H1 (cell line): ENCODE measurements at regions not wholly inside any gene's neighbourhood (a gene's known extent, or its start where the extent isn't known, plus 50 kb on each side); places are given as distances from the start of the nearest gene placed in this dataset.
A peak's percentile ranks its signal among the peaks of the same experiment; 100 is the strongest.

Experiments used
- CTCF ChIA-PET: fragments of 300-600 bp; sonication (Branson Sonifier 250); formaldehyde crosslinking; loops from one replicate; lab custom pipeline; 2021; ENCODE audit not compliant: partially characterized antibody; lab: Charles Lee
- POLR2A ChIA-PET: fragments of 300-600 bp; sonication (Branson Sonifier 250); formaldehyde crosslinking; loops from one replicate; lab custom pipeline; 2021; ENCODE audit warnings: inconsistent platforms; ENCODE audit not compliant: partially characterized antibody; lab: Charles Lee
- DNase-seq, 2 experiments: peaks; one replicate each; pipeline versions ENCODE4 v3.0.0 to v3.0.0-alpha.2; 2010 to 2022; ENCODE audit warnings: low spot score in 2 of 2, low read depth in 1 of 2, mixed read lengths in 1 of 2
- FAIRE-seq: peaks from 2 replicates; lab custom pipeline; 2011; peaks lifted over from hg19 to GRCh38; lab: Jason Lieb, UNC
- H2AFZ ChIP-seq: 2 replicates; pipeline ENCODE4 v1.8.1; 2012; ENCODE audit warnings: low read length, inconsistent platforms
- H2AK5ac ChIP-seq: 2 replicates; pipeline ENCODE4 v1.6.1; 2013; ENCODE audit warnings: low read depth, low read length
- H2BK120ac ChIP-seq: replicated peaks from 2 replicates; pipeline ENCODE3; 2013; ENCODE audit warnings: low read depth, low read length, inconsistent platforms
- H2BK12ac ChIP-seq: 2 replicates; pipeline ENCODE4 v1.6.1; 2013; ENCODE audit warnings: low read depth, low read length
- H2BK15ac ChIP-seq: 2 replicates; pipeline ENCODE4 v1.6.1; 2013; ENCODE audit warnings: low read length
- H2BK20ac ChIP-seq: 2 replicates; pipeline ENCODE4 v1.6.1; 2013; ENCODE audit warnings: low read length
- H2BK5ac ChIP-seq: 2 replicates; pipeline ENCODE4 v1.6.1; 2013; ENCODE audit warnings: low read depth, low read length
- H3K14ac ChIP-seq: 2 replicates; pipeline ENCODE4 v1.6.1; 2013; ENCODE audit warnings: inconsistent platforms; ENCODE audit not compliant: insufficient read length
- H3K18ac ChIP-seq: 2 replicates; pipeline ENCODE4 v1.6.1; 2013; ENCODE audit warnings: low read length; ENCODE audit errors: extremely low read depth
- H3K23ac ChIP-seq: 2 replicates; pipeline ENCODE4 v1.6.1; 2013; ENCODE audit warnings: inconsistent platforms; ENCODE audit not compliant: insufficient read length
- H3K23me2 ChIP-seq: 2 replicates; pipeline ENCODE4 v1.6.1; 2013; ENCODE audit warnings: low read depth, low read length
- H3K27ac ChIP-seq: 2 replicates; pipeline ENCODE4 v1.6.1; 2011; ENCODE audit warnings: low read depth, low read length, inconsistent platforms
- H3K27me3 ChIP-seq, 4 experiments: replicated peaks in 1 of 4; 1 replicate in 1 of 4; 2 replicates in 3 of 4; pipeline versions ENCODE4 v1.6.1 to v1.8.1; 2011 to 2013; ENCODE audit warnings: low read length in 3 of 4, mild to moderate bottlenecking in 3 of 4, inconsistent platforms in 2 of 4, mixed read lengths in 2 of 4, moderate library complexity in 1 of 4; ENCODE audit not compliant: control insufficient read depth in 3 of 4, insufficient read depth in 3 of 4; ENCODE audit errors: extremely low read depth in 1 of 4
- H3K36me3 ChIP-seq, 4 experiments: 2 replicates each; pipeline versions ENCODE4 v1.6.1 to v1.8.1; 2011 to 2013; ENCODE audit warnings: mild to moderate bottlenecking in 4 of 4, low read length in 3 of 4, moderate library complexity in 2 of 4, control low read depth in 1 of 4, inconsistent platforms in 1 of 4; ENCODE audit not compliant: insufficient read depth in 4 of 4, control insufficient read depth in 2 of 4
- H3K4ac ChIP-seq: replicated peaks from 2 replicates; pipeline ENCODE3; 2013; ENCODE audit warnings: low read length, low read depth, mixed read lengths, inconsistent platforms; ENCODE audit not compliant: insufficient read length
- H3K4me1 ChIP-seq, 4 experiments: replicated peaks in 1 of 4; 1 replicate in 1 of 4; 2 replicates in 3 of 4; pipeline versions ENCODE4 v1.6.1 to v1.8.1; 2011 to 2013; ENCODE audit warnings: low read length in 3 of 4, inconsistent platforms in 2 of 4, mixed read lengths in 1 of 4; ENCODE audit not compliant: insufficient read depth in 4 of 4, control insufficient read depth in 3 of 4
- H3K4me2 ChIP-seq, 2 experiments: 2 replicates each; pipeline versions ENCODE4 v1.6.1 to v1.8.1; 2011 to 2013; ENCODE audit warnings: low read depth in 2 of 2, low read length in 2 of 2, control low read depth in 1 of 2, inconsistent platforms in 1 of 2, mild to moderate bottlenecking in 1 of 2; ENCODE audit not compliant: insufficient read depth in 1 of 2
- H3K4me3 ChIP-seq, 4 experiments: fragments of 200-600, 300-600 bp in 1 of 4; sonication (generic), shearing (Covaris generic), sonication (Bioruptor Twin) in 1 of 4; 2 replicates each; pipeline versions ENCODE4 v1.5.1 to v1.8.1; 2011 to 2016; ENCODE audit warnings: low read length in 4 of 4, low read depth in 3 of 4, control low read depth in 2 of 4, inconsistent platforms in 2 of 4, mild to moderate bottlenecking in 2 of 4, mixed read lengths in 1 of 4, moderate library complexity in 1 of 4; ENCODE audit not compliant: insufficient read depth in 2 of 4; ENCODE audit errors: extremely low read depth in 1 of 4
- H3K56ac ChIP-seq: replicated peaks from 2 replicates; pipeline ENCODE3; 2013; ENCODE audit warnings: low read depth, mild to moderate bottlenecking, mixed read lengths, low read length, inconsistent platforms; ENCODE audit not compliant: insufficient read length
- H3K79me1 ChIP-seq: 2 replicates; pipeline ENCODE4 v1.6.1; 2013; ENCODE audit warnings: low read depth, low read length, control low read depth
- H3K79me2 ChIP-seq, 2 experiments: 2 replicates each; pipeline versions ENCODE4 v1.6.1 to v1.8.1; 2012 to 2013; ENCODE audit warnings: low read length in 2 of 2, mild to moderate bottlenecking in 2 of 2, inconsistent platforms in 1 of 2; ENCODE audit not compliant: insufficient read depth in 2 of 2, control insufficient read depth in 1 of 2
- H3K9ac ChIP-seq, 4 experiments: replicated peaks in 1 of 4; 1 replicate in 1 of 4; 2 replicates in 3 of 4; pipeline versions ENCODE4 v1.6.1 to v1.8.1; 2011 to 2013; ENCODE audit warnings: low read depth in 3 of 4, low read length in 3 of 4, control low read depth in 2 of 4, mild to moderate bottlenecking in 2 of 4, moderate library complexity in 2 of 4, inconsistent platforms in 1 of 4; ENCODE audit errors: extremely low read depth in 1 of 4
- H3K9me3 ChIP-seq, 2 experiments: 2 replicates each; pipeline versions ENCODE4 v1.6.1 to v1.8.1; 2012 to 2013; ENCODE audit warnings: mild to moderate bottlenecking in 2 of 2, moderate library complexity in 2 of 2, control low read depth in 1 of 2, inconsistent platforms in 1 of 2, low read depth in 1 of 2, low read length in 1 of 2, mixed read lengths in 1 of 2; ENCODE audit not compliant: insufficient read depth in 2 of 2
- H4K20me1 ChIP-seq, 2 experiments: replicated peaks in 1 of 2; 2 replicates each; pipeline versions ENCODE3 to v1.8.1; 2011 to 2013; ENCODE audit warnings: inconsistent platforms in 2 of 2, low read length in 2 of 2, mild to moderate bottlenecking in 1 of 2; ENCODE audit not compliant: insufficient read depth in 2 of 2, control insufficient read depth in 1 of 2
- H4K5ac ChIP-seq: 2 replicates; pipeline ENCODE4 v1.6.1; 2013; ENCODE audit warnings: low read length, low read depth, mixed read lengths, inconsistent platforms; ENCODE audit not compliant: insufficient read length
- H4K8ac ChIP-seq: 2 replicates; pipeline ENCODE4 v1.8.0; 2013; ENCODE audit warnings: mild to moderate bottlenecking, moderate library complexity, low read length, inconsistent platforms; ENCODE audit not compliant: insufficient read depth; ENCODE audit errors: extremely low read depth
- H4K91ac ChIP-seq: replicated peaks from 2 replicates; pipeline ENCODE3; 2013; ENCODE audit warnings: low read length, mixed read lengths, inconsistent platforms; ENCODE audit not compliant: insufficient read length
- ATF3 ChIP-seq: IDR thresholded peaks from 2 replicates; pipeline ENCODE4 v1.6.1; 2011; ENCODE audit warnings: low read depth, mild to moderate bottlenecking, low read length; ENCODE audit not compliant: insufficient read depth
- MAX ChIP-seq: IDR thresholded peaks from 2 replicates; pipeline ENCODE4 v1.6.1; 2012; ENCODE audit warnings: inconsistent platforms
- POU5F1 ChIP-seq: IDR thresholded peaks from 2 replicates; pipeline ENCODE4 v1.6.1; 2011; ENCODE audit warnings: low read depth, mild to moderate bottlenecking, low read length, moderate library complexity
- RAD21 ChIP-seq, 2 experiments: IDR thresholded peaks in 1 of 2; conservative IDR thresholded peaks in 1 of 2; 2 replicates each; pipeline ENCODE4 v1.6.1; 2011; ENCODE audit warnings: low read depth in 2 of 2, low read length in 2 of 2, improper control_type of control experiment in 1 of 2, inconsistent platforms in 1 of 2, mild to moderate bottlenecking in 1 of 2, moderate library complexity in 1 of 2
- SIN3A ChIP-seq, 2 experiments: IDR thresholded peaks in 1 of 2; conservative IDR thresholded peaks in 1 of 2; 2 replicates each; pipeline ENCODE4 v1.6.1; 2011 to 2012; ENCODE audit warnings: low read length in 2 of 2, improper control_type of control experiment in 1 of 2, low read depth in 1 of 2, mild to moderate bottlenecking in 1 of 2
- SP4 ChIP-seq: IDR thresholded peaks from 2 replicates; pipeline ENCODE4 v1.6.1; 2012; ENCODE audit warnings: low read length, inconsistent platforms
- TCF12 ChIP-seq: IDR thresholded peaks from 2 replicates; pipeline ENCODE4 v1.6.1; 2011; ENCODE audit warnings: low read depth, mild to moderate bottlenecking, low read length
- WGBS, 2 experiments: shearing (Covaris generic) in 1 of 2; methylation state at CpG; one replicate each; pipeline versions ENCODE4 v1.1.6 to v1.1.7; 2013 to 2015; ENCODE audit warnings: low lambda C conversion rate in 2 of 2, mixed read lengths in 2 of 2, inconsistent platforms in 1 of 2, low coverage in 1 of 2, missing lambda C conversion rate in 1 of 2; ENCODE audit not compliant: insufficient replicate concordance in 2 of 2, insufficient coverage in 1 of 2, insufficient read length in 1 of 2; ENCODE audit errors: extremely low coverage in 1 of 2, missing lambda C conversion rate in 1 of 2; 5-methylcytosine and 5-hydroxymethylcytosine counted together
- TF ChIP-seq, protein P1 (sequence below): IDR thresholded peaks from 2 replicates; pipeline ENCODE4 v1.6.1; 2012; ENCODE audit warnings: low read length, inconsistent platforms

GRCh38 chr16:9647981-9648701, 534.1 kb downstream of the GRIN2A start:
- Histone ChIP-seq H3K9ac (no peak overlapping the region), H2BK120ac (no peak overlapping the region), H2AFZ (no peak overlapping the region), H4K20me1 (no peaks in the 10 kb centered on the region), H3K4ac (no peak overlapping the region), H3K27me3 (no peaks in the 10 kb centered on the region), H3K4me2 (no peak overlapping the region), H3K23me2 (no peaks in the 10 kb centered on the region), H2BK5ac (no peak overlapping the region), H3K23ac (no peak overlapping the region), H3K14ac (no peak overlapping the region), H3K18ac (no peak overlapping the region), H2AK5ac (no peak overlapping the region), H2BK15ac (no peak overlapping the region; the same call in 1 of the 2 replicates), H3K27ac (no peak overlapping the region), H3K79me1 (no peaks in the 10 kb centered on the region), H4K5ac (no peak overlapping the region), H3K36me3 (no peaks in the 10 kb centered on the region), H4K8ac (no peak overlapping the region), H3K4me1 (no peaks in the 10 kb centered on the region), H3K56ac (no peak overlapping the region), H4K91ac (no peak overlapping the region), H3K79me2 (no peaks in the 10 kb centered on the region), H3K4me3 (no peak overlapping the region), H2BK12ac (0 out of 2 replicates have a peak overlapping the region, but pooled peaks have one; percentile 6), H3K9me3 (no peaks in the 10 kb centered on the region), H2BK20ac (no peak overlapping the region)
- 69% methylated on average over 7 of the region's 7 CpGs; no CpG with 5 or more reads in 1 of the 2 experiments for WGBS, 2 experiments
- DNase-seq (peak in 1 of 2 experiments; percentile 50), FAIRE-seq (peak; percentile 86)
- CTCF ChIA-PET = interaction anchor here (0.6 to 3.6 kb wide), 43 partner anchors 10 to 533 kb away, joined by 3 to 20 read pairs (median 4); no protein-coding TSS in a partner anchor
- POLR2A ChIA-PET = no interaction called here
- TF ChIP-seq, protein P1, sequence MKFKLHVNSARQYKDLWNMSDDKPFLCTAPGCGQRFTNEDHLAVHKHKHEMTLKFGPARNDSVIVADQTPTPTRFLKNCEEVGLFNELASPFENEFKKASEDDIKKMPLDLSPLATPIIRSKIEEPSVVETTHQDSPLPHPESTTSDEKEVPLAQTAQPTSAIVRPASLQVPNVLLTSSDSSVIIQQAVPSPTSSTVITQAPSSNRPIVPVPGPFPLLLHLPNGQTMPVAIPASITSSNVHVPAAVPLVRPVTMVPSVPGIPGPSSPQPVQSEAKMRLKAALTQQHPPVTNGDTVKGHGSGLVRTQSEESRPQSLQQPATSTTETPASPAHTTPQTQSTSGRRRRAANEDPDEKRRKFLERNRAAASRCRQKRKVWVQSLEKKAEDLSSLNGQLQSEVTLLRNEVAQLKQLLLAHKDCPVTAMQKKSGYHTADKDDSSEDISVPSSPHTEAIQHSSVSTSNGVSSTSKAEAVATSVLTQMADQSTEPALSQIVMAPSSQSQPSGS = peak; percentile 60; the same call in 1 of the 2 replicates
- TF ChIP-seq ATF3 (0 out of 2 replicates have a peak, but pooled peaks have one; percentile 46), TCF12 (no peak), SIN3A (conservative IDR thresholded peaks at IDR 0.05 in 1 of 2, IDR thresholded peaks at IDR 0.05 in 1 of 2; ENCODE audit: low read depth in 1 of 2, low read length in 2 of 2) (0 out of 4 replicates have a peak, but pooled peaks of 1 of the 2 experiments have one; percentile 67), RAD21 (IDR thresholded peaks at IDR 0.05 in 1 of 2, conservative IDR thresholded peaks at IDR 0.05 in 1 of 2; ENCODE audit: low read depth in 2 of 2, low read length in 2 of 2) (peak; percentile 74 to 81), POU5F1 (no peak), SP4 (no peak), MAX (no peak)
